Thyroid gland (tissue), 4 donors: ENCODE measurements at regions not wholly inside any gene's neighbourhood (a gene's known extent, or its start where the extent isn't known, plus 50 kb on each side); places are given as distances from the start of the nearest gene placed in this dataset.
"Not testable (repeated sequence)": the region's sequence is repeated elsewhere in the genome, so short reads cannot be mapped to it uniquely, and the experiment has no call there.

Experiments
- CTCF ChIP-seq, 6 experiments: fragments of 200-600 bp in 3 of 6; fragments of 450-650 bp in 3 of 6; sonication (generic) in 3 of 6; IDR thresholded peaks; one replicate each; pipeline ENCODE4 v1.5.1; 2016 to 2019; ENCODE audit warnings: antibody characterized with exemption in 6 of 6, mild to moderate bottlenecking in 2 of 6, inconsistent platforms in 1 of 6, moderate library complexity in 1 of 6
- POLR2A ChIP-seq, 2 donors: fragments of 450-650 bp; IDR thresholded peaks; one replicate each; pipeline ENCODE4 v1.6.1; 2017; ENCODE audit warnings: antibody characterized with exemption in 2 of 2, mild to moderate bottlenecking in 2 of 2, moderate library complexity in 1 of 2

GRCh38 chr1:67907467-67907866 lies 74.2 kb upstream of the GNG12 start:
- TF ChIP-seq CTCF, POLR2A (IDR thresholded peaks at IDR 0.05): not testable (repeated sequence)
